Astrocyte of the spinal cord (primary cell): ENCODE measurements at regions not wholly inside any gene's neighbourhood (a gene's known extent, or its start where the extent isn't known, plus 50 kb on each side); places are given as distances from the start of the nearest gene placed in this dataset.
"Not testable (repeated sequence)": the region's sequence is repeated elsewhere in the genome, so short reads cannot be mapped to it uniquely, and the experiment has no call there.

ENCODE experiments used
- DNase-seq: peaks from one replicate; pipeline ENCODE4 v3.0.0; 2011; ENCODE audit warnings: low read depth, low spot score
- H3K4me3 ChIP-seq: 2 replicates; pipeline ENCODE4 v1.5.1; 2011; ENCODE audit warnings: low read depth, mild to moderate bottlenecking, low read length, moderate library complexity
- CTCF ChIP-seq: IDR thresholded peaks from 2 replicates; pipeline ENCODE4 v1.5.1; 2012; ENCODE audit warnings: low read depth, mild to moderate bottlenecking, low read length, inconsistent platforms
- in situ Hi-C: cut with HindIII; loops from 2 replicates; pipeline ENCODE4 v1.10.0; 2017; ENCODE audit warnings: low sequenced_read_pairs

DNA sequence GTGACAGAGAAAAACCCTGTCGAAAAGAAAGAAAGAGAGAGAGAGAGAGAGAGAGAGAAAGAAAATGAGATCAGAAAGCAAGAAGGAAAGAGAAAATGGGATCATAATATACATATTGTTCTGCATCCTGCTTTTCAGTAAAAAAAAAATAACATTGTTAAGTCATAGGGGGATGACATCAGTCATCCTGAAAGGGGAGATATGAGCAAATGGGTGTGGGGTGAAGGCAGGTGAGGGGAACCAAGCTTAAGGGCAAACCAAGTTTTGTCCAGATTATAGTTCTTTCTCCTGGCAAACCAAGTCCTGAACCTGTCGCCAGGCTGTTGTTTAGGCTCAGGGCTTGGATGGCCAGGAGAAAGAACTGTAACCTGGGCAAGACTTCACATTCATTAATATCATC lies 92.6 kb upstream of the TMTC4 start:
- no peak overlapping the region for H3K4me3 ChIP-seq
- in situ Hi-C loops = no loop called here
- no peak for TF ChIP-seq CTCF
- no peak for DNase-seq

GRCh38 chr13:100766570-100766969 lies 92.0 kb upstream of the TMTC4 start:
- H3K4me3 ChIP-seq, DNase-seq, in situ Hi-C loops: not testable (repeated sequence)

DNA sequence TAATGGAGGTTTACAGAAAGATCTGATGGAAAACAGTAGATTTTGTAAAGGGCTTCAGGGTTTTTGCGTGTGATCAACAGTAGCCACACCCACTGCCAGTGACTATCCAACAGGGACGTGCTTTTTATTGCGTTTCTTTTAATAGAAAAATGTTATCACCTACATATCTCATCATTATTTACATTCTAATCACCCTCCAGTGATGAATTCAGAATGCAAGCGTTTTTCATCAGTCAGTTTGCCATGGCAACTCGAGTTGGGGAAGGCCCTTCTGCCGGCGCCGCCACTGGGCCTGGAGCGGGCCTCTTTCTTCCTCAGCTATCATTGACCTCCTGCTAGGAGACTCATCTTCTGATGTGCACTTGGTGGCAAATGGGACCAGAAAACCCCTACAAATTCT lies 90.3 kb upstream of the TMTC4 start:
- TF ChIP-seq CTCF = no peak
- no peak for DNase-seq
- H3K4me3 ChIP-seq = no peak overlapping the region
- in situ Hi-C loops = no loop called here

GRCh38 chr13:100762126-100762525 lies 87.5 kb upstream of the TMTC4 start:
- H3K4me3 ChIP-seq, DNase-seq, in situ Hi-C loops: not testable (repeated sequence)

- in situ Hi-C loops = no loop called here
- no peak for DNase-seq
- no peak for TF ChIP-seq CTCF
These were observed 81.3 kb upstream of the TMTC4 start for GRCh38 chr13:100755891-100756290.

DNA sequence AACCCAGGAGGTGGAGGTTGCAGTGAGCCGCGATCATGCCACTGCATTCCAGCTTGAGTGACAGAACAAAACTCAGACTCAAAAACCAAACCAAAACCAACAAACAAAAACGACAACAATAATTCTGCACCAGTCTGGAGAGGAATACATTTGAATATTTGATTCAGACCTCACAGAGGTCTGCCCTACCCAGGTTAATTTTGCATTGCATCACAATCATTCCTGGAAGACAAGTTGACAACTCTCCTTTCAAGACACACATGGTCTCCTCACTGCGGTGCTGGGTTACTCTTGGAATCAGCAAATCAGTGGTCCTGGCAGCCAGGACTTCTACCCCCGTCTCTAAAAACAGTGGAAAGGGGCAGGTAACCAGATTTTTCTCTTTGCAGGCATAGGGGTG lies 79.9 kb upstream of the TMTC4 start:
- no peak overlapping the region for H3K4me3 ChIP-seq
- TF ChIP-seq CTCF = no peak
- in situ Hi-C loops = no loop called here
- no peak for DNase-seq

More at GRCh38 chr13:100755891-100756290, 81.3 kb upstream of the TMTC4 start:
- no peak overlapping the region for H3K4me3 ChIP-seq

DNA sequence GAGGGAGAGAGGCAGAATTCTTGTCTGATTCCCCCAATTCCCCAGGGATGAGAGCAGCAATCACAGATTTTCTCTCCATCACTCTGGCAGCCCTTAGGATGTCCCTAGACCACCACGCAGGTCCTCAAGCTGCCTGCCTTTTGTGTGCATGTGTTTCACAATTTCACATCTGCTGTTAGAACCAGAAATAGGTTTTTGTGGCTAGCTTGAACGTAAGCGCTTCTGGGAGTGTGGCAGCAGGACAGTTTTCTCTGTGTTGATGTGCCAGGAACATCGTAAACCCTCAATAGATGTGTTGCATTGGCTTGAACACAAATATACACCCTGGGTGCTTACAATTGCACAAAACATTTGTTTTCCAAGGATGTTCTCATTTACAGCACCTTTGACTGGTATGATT lies 78.8 kb upstream of the TMTC4 start:
- in situ Hi-C loops = no loop called here
- DNase-seq = no peak
- no peak overlapping the region for H3K4me3 ChIP-seq
- TF ChIP-seq CTCF = no peak

DNA sequence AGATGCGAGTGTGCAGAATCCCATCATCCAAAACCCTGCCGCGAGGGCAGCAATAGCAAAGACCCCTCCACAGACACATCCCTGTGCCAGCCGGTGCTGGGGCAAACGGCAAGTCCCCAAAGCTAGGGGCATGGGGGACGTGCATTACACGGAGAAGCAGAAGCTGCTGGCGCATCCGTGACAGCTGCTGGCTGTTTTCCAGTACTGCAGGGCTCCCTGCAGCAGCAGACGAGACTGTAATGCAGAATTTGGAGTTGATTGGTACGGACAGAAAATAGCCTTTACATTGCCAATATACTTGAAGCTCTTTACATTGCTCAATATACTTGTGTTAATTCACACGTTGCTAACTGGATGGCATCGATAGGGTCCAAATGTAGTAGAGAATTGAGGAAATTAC lies 77.2 kb upstream of the TMTC4 start:
- in situ Hi-C loops = no loop called here
- TF ChIP-seq CTCF = no peak
- H3K4me3 ChIP-seq = no peak overlapping the region

More for the DNA sequence above, 77.2 kb upstream of the TMTC4 start:
- no peak for DNase-seq
